HL-60 (cell line): ENCODE measurements at regions not wholly inside any gene's neighbourhood (a gene's known extent, or its start where the extent isn't known, plus 50 kb on each side); places are given as distances from the start of the nearest gene placed in this dataset.

ENCODE experiments used
- DNase-seq, 2 experiments: peaks; one replicate each; pipeline ENCODE4 v3.0.0-alpha.2; 2010 to 2020; ENCODE audit warnings: low read depth in 1 of 2, low spot score in 1 of 2
- H3K27ac ChIP-seq: fragments of 250-450 bp; sonication (Bioruptor Pico); replicated peaks from 2 replicates; pipeline ENCODE4 v1.5.1; 2020; ENCODE audit warnings: mild to moderate bottlenecking, moderate library complexity
- H3K27me3 ChIP-seq: fragments of 250-450 bp; sonication (Bioruptor Pico); 2 replicates; pipeline ENCODE4 v1.5.1; 2021; ENCODE audit warnings: mild to moderate bottlenecking, moderate library complexity; ENCODE audit not compliant: insufficient read depth, poor library complexity, severe bottlenecking
- H3K4me3 ChIP-seq: replicated peaks from 2 replicates; pipeline ENCODE4 v1.5.1; 2011; ENCODE audit warnings: mild to moderate bottlenecking, control low read depth, low read length; ENCODE audit not compliant: insufficient read depth
- CTCF ChIP-seq: IDR thresholded peaks from one replicate; pipeline ENCODE4 v1.5.1; 2011; ENCODE audit warnings: low read length, control low read depth, inconsistent platforms; ENCODE audit not compliant: insufficient read depth
- GABPA ChIP-seq: IDR thresholded peaks from 2 replicates; pipeline ENCODE4 v1.6.1; 2012; ENCODE audit warnings: low read depth
- POLR2AphosphoS5 ChIP-seq: IDR thresholded peaks from 2 replicates; pipeline ENCODE4 v1.6.1; 2012; ENCODE audit warnings: low read depth
- REST ChIP-seq: IDR thresholded peaks from 2 replicates; pipeline ENCODE4 v1.6.1; 2012; ENCODE audit warnings: low read depth; ENCODE audit not compliant: insufficient replicate concordance
- SPI1 ChIP-seq: IDR thresholded peaks from 2 replicates; pipeline ENCODE4 v1.6.1; 2012; ENCODE audit warnings: low read depth, mild to moderate bottlenecking, borderline replicate concordance

DNA sequence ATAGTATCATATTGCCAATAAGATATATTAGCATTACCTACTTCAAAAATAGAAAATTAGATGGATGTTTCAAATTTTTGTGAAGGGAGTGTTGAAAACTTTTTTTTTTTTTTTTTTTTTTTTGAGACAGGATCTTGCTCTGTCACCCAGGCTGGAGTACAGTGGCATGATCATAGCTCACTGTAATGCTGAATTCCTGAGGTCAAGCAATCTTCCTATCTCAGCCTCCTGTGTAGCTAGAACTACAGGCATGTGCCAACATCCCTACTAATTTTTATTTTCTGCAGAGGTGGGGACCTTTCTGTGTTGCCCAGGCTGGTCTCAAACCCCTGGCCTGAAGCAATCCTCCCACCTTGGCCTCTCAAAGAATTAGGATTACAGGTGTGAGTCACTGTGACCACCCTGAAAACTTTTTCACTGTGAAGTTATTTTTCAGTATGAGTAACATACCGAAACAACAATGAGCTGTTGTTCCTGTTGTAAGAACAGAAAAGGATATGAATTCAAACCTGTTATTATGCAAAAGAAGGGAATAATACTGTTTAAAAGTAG is 266.9 kb downstream of the NEBL start:
- no peak for DNase-seq
- Histone ChIP-seq H3K4me3 (no peak overlapping the region), H3K27me3 (no peaks in the 10 kb centered on the region), H3K27ac (no peak overlapping the region)
- no peak for TF ChIP-seq GABPA
- no peak for TF ChIP-seq REST
- no peak for TF ChIP-seq SPI1

DNA sequence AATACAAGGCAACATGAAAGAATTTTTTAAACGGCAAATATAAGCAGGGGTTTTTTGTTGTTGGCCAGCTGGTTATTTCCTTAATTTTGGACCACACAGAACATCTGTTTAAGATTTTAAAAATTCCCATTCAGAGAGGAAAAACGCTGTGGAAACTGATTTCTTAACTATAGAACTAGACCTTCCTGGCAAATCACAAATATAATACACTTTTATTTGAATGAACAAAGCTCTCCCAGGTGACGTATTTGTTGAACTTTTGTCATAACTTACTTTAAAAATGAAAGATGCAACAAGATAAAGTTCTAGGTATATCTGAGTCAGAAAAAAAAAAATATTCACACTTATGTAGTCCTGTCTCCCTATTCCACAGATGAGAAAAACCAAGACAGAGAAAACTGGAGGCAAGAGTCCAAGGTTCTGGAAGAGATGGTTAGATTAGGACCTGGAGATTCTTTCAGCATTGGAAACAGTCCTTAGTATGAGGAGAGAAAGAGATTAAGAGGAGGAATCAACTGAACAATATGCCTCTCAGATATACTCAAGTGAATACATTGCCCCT is 269.1 kb downstream of the NEBL start:
- no peaks in the 10 kb centered on the region for H3K27me3 ChIP-seq
- no peak overlapping the region for H3K27ac ChIP-seq
- DNase-seq: no peak
- no peak overlapping the region for H3K4me3 ChIP-seq
- TF ChIP-seq POLR2AphosphoS5: no peak
- no peak for TF ChIP-seq SPI1
- no peak for TF ChIP-seq CTCF
- TF ChIP-seq REST: no peak
- TF ChIP-seq GABPA: no peak

DNA sequence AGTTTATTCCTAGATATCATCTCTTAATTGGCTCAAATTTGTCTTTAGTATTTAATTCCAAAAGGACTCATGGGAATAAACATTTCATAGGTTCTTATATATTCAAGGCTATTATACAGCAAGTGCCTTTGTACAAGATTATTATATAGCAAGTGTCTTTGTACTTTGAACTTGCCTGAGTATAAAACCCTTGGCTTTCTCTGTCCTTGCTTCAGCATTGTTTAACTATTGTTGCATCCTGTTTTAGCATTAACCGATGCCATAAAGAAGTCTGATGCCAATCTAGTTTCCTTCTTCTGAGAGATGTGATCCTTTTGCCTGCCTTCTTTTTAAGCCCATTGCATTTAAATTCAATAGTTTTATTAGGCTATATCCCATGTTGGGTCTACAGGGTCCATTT is 270.0 kb downstream of the NEBL start:
- no peak overlapping the region for H3K27ac ChIP-seq
- no peaks in the 10 kb centered on the region for H3K27me3 ChIP-seq
- no peak for DNase-seq
- H3K4me3 ChIP-seq: no peak overlapping the region
- TF ChIP-seq REST (no peak), GABPA (no peak), CTCF (no peak), SPI1 (no peak), POLR2AphosphoS5 (no peak)
